GM12878 (cell line): ENCODE measurements at regions not wholly inside any gene's neighbourhood (a gene's known extent, or its start where the extent isn't known, plus 50 kb on each side); places are given as distances from the start of the nearest gene placed in this dataset.

Experiments used
- ATAC-seq: fragments of 200-7000 bp; cut with Tn5 transposase; 3 replicates; pipeline ENCODE4 v1.9.1; 2020; ENCODE audit warnings: mild to moderate bottlenecking, moderate library complexity
- BruUV-seq: library from RNA; stranded (reverse); fragments of 400-500 nt; replicated peaks from 2 replicates; lab custom pipeline; 2021; lab: Mats Ljungman, UMichigan
- CTCF ChIA-PET: fragments of 300-600 bp; sonication (Branson Sonifier 250); formaldehyde crosslinking; extraction: SDS; loops from one replicate; lab custom pipeline; 2021; ENCODE audit warnings: inconsistent platforms; lab: Yijun Ruan, JAX
- POLR2A ChIA-PET: fragments of 350-600 bp; formaldehyde crosslinking; extraction: SDS; loops from one replicate; lab custom pipeline; 2021; ENCODE audit warnings: inconsistent platforms; lab: Charles Lee
- RAD21 ChIA-PET: fragments of 300-600 bp; sonication (Branson Sonifier 250); formaldehyde crosslinking; loops from one replicate; lab custom pipeline; 2023; ENCODE audit warnings: antibody characterized with exemption; ENCODE audit not compliant: unreplicated experiment; lab: Charles Lee
- SMC1A ChIA-PET: fragments of 300-600 bp; sonication (Branson Sonifier 250); formaldehyde crosslinking; loops from one replicate; lab custom pipeline; 2023; ENCODE audit not compliant: unreplicated experiment, uncharacterized antibody; lab: Charles Lee
- DNase-seq: peaks from one replicate; pipeline ENCODE4 v3.0.0-alpha.2; 2011; ENCODE audit warnings: low read depth, low spot score
- FAIRE-seq: peaks from 3 replicates; lab custom pipeline; 2011; peaks lifted over from hg19 to GRCh38; lab: Jason Lieb, UNC
- H2AFZ ChIP-seq: 2 replicates; pipeline ENCODE4 v1.6.0; 2011; ENCODE audit warnings: low read depth, low read length, control low read depth; ENCODE audit not compliant: control insufficient read depth
- H3K27ac ChIP-seq: 2 replicates; pipeline ENCODE4 v1.5.1; 2011; ENCODE audit warnings: control low read depth; ENCODE audit not compliant: control insufficient read depth, insufficient read depth
- H3K27me3 ChIP-seq, 2 experiments: replicated peaks in 1 of 2; 2 replicates each; pipeline versions ENCODE4 v1.6.0 to v1.6.1; 2011; ENCODE audit warnings: low read length in 1 of 2; ENCODE audit not compliant: control insufficient read depth in 2 of 2, insufficient read depth in 2 of 2
- H3K36me3 ChIP-seq, 2 experiments: 2 replicates each; pipeline ENCODE4 v1.5.1; 2011; ENCODE audit warnings: low read length in 1 of 2; ENCODE audit not compliant: control insufficient read depth in 2 of 2, insufficient read depth in 2 of 2
- H3K4me1 ChIP-seq: 2 replicates; pipeline ENCODE4 v1.6.1; 2011; ENCODE audit warnings: mild to moderate bottlenecking, low read length, moderate library complexity, mixed read lengths; ENCODE audit not compliant: control insufficient read depth, insufficient read depth
- H3K4me2 ChIP-seq: 2 replicates; pipeline ENCODE4 v1.6.0; 2011; ENCODE audit warnings: control low read depth; ENCODE audit not compliant: control insufficient read depth, insufficient read depth
- H3K4me3 ChIP-seq: fragments of 200-600 bp; sonication (generic); 2 replicates; pipeline ENCODE4 v1.5.1; 2016
- H3K79me2 ChIP-seq: 2 replicates; pipeline ENCODE4 v1.6.0; 2011; ENCODE audit warnings: low read length; ENCODE audit not compliant: control insufficient read depth, insufficient read depth
- H3K9ac ChIP-seq: 2 replicates; pipeline ENCODE4 v1.8.0; 2011; ENCODE audit warnings: low read length, control low read depth, mixed read lengths; ENCODE audit not compliant: control insufficient read depth, insufficient read depth
- H3K9me3 ChIP-seq: replicated peaks from 3 replicates; pipeline ENCODE4 v1.5.1; 2011; ENCODE audit warnings: mild to moderate bottlenecking, low read length; ENCODE audit not compliant: control insufficient read depth, insufficient read depth
- H4K20me1 ChIP-seq: 2 replicates; pipeline ENCODE4 v1.6.0; 2011; ENCODE audit not compliant: control insufficient read depth, insufficient read depth
- E4F1 ChIP-seq: fragments of 450-650 bp; IDR thresholded peaks from 2 replicates; pipeline ENCODE4 v1.6.1; 2018; ENCODE audit warnings: borderline replicate concordance, mild to moderate bottlenecking; ENCODE audit not compliant: partially characterized antibody
- EP300 ChIP-seq, 2 experiments: fragments of 150-350 bp in 1 of 2; IDR thresholded peaks; 2 replicates each; pipeline ENCODE4 v1.6.1; 2011 to 2012; ENCODE audit warnings: low read depth in 2 of 2, low read length in 2 of 2, borderline replicate concordance in 1 of 2, improper control_type of control experiment in 1 of 2, inconsistent platforms in 1 of 2; ENCODE audit not compliant: control insufficient read depth in 1 of 2
- ESRRA ChIP-seq: IDR thresholded peaks from 2 replicates; pipeline ENCODE4 v1.6.1; 2012; ENCODE audit warnings: mild to moderate bottlenecking, low read length, improper control_type of control experiment
- ETV6 ChIP-seq, 2 experiments: fragments of 450-650 bp in 1 of 2; IDR thresholded peaks in 1 of 2; conservative IDR thresholded peaks in 1 of 2; 2 replicates each; pipeline ENCODE4 v1.6.1; 2014; ENCODE audit warnings: antibody characterized with exemption in 1 of 2, borderline replicate concordance in 1 of 2, low read depth in 1 of 2, mild to moderate bottlenecking in 1 of 2, moderate library complexity in 1 of 2
- IRF3 ChIP-seq: fragments of 450-650 bp; IDR thresholded peaks from 2 replicates; pipeline ENCODE4 v1.6.1; 2014; ENCODE audit warnings: mild to moderate bottlenecking
- MEF2B ChIP-seq: fragments of 450-650 bp; IDR thresholded peaks from 2 replicates; pipeline ENCODE4 v1.6.1; 2018; ENCODE audit warnings: mild to moderate bottlenecking, moderate library complexity; ENCODE audit not compliant: partially characterized antibody, poor library complexity, severe bottlenecking
- NFIC ChIP-seq: IDR thresholded peaks from 2 replicates; pipeline ENCODE4 v1.6.1; 2012; ENCODE audit warnings: low read depth, mild to moderate bottlenecking, inconsistent platforms, low read length, moderate library complexity
- NKRF ChIP-seq: fragments of 450-650 bp; conservative IDR thresholded peaks from 2 replicates; pipeline ENCODE4 v1.6.1; 2017; ENCODE audit warnings: mild to moderate bottlenecking, moderate library complexity
- POLR2A ChIP-seq: IDR thresholded peaks from 2 replicates; pipeline ENCODE4 v1.6.1; 2011; ENCODE audit warnings: low read depth, mild to moderate bottlenecking, low read length
- RFX5 ChIP-seq: IDR thresholded peaks from 2 replicates; pipeline ENCODE4 v1.6.1; 2011; ENCODE audit warnings: low read depth, low read length, improper control_type of control experiment
- SKIL ChIP-seq: fragments of 450-650 bp; IDR thresholded peaks from 2 replicates; pipeline ENCODE4 v1.6.1; 2017; ENCODE audit warnings: mild to moderate bottlenecking, low read depth, inconsistent platforms; ENCODE audit not compliant: poor library complexity, severe bottlenecking
- TARDBP ChIP-seq: IDR thresholded peaks from 2 replicates; pipeline ENCODE4 v1.6.1; 2016; ENCODE audit warnings: borderline replicate concordance
- WGBS: methylation state at CpG from one replicate; pipeline ENCODE4 v1.1.6; 2016; ENCODE audit warnings: low lambda C conversion rate; ENCODE audit not compliant: insufficient replicate concordance, insufficient coverage; ENCODE audit errors: missing lambda C conversion rate; 5-methylcytosine and 5-hydroxymethylcytosine counted together
- in situ Hi-C: fragments of 300-500 bp; cut with MboI; formaldehyde crosslinking; loops from 9 replicates; pipeline ENCODE4 v1.14.3; 2018; ENCODE audit warnings: mixed read lengths
- intact Hi-C: fragments of 100-400 bp; cut with micrococcal nuclease; formaldehyde crosslinking; loops from one replicate; pipeline ENCODE4 v1.14.2; 2022; ENCODE audit not compliant: unreplicated experiment
- TF ChIP-seq, protein P1 (sequence below): IDR thresholded peaks from 2 replicates; pipeline ENCODE4 v1.6.1; 2012; ENCODE audit warnings: low read depth, low read length, improper control_type of control experiment

- 37% methylated on average over 3 of the region's 3 CpGs for WGBS
- no peak overlapping the region for H3K27ac ChIP-seq
- SMC1A ChIA-PET = no interaction called here
- TF ChIP-seq E4F1 (no peak), EP300 (IDR thresholded peaks at IDR 0.05; ENCODE audit: borderline replicate concordance in 1 of 2, control insufficient read depth in 1 of 2, low read depth in 2 of 2, low read length in 2 of 2) (no peak), NKRF (no peak), ESRRA (no peak), SKIL (no peak), ETV6 (conservative IDR thresholded peaks at IDR 0.05 in 1 of 2, IDR thresholded peaks at IDR 0.05 in 1 of 2; ENCODE audit: borderline replicate concordance in 1 of 2, low read depth in 1 of 2) (no peak), MEF2B (no peak), IRF3 (no peak), POLR2A (no peak), RFX5 (no peak), NFIC (no peak), TARDBP (no peak)
- TF ChIP-seq, protein P1, sequence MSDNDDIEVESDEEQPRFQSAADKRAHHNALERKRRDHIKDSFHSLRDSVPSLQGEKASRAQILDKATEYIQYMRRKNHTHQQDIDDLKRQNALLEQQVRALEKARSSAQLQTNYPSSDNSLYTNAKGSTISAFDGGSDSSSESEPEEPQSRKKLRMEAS = no peak
These were observed 233.3 kb downstream of the MBD2 start for GRCh38 chr18:53991202-53991601.

More at GRCh38 chr18:53991202-53991601, 233.3 kb downstream of the MBD2 start:
- ChIA-PET POLR2A (no interaction called here), CTCF (no interaction called here), RAD21 (no interaction called here)
- Histone ChIP-seq H2AFZ (no peak overlapping the region), H3K9ac (no peak overlapping the region), H3K4me3 (no peak overlapping the region), H3K4me1 (no peaks in the 10 kb centered on the region), H3K9me3 (no peaks in the 10 kb centered on the region), H3K79me2 (no peaks in the 10 kb centered on the region), H3K36me3 (no peaks in the 10 kb centered on the region), H3K27me3 (no peaks in the 10 kb centered on the region), H4K20me1 (no peaks in the 10 kb centered on the region), H3K4me2 (no peak overlapping the region)
- no TSS peak for BruUV-seq
- in situ Hi-C loops = no loop called here
- DNase-seq (no peak), FAIRE-seq (no peak), ATAC-seq (no peak)
- intact Hi-C loops = no loop called here
